Muscle of leg (tissue), 3 donors: ENCODE measurements at regions not wholly inside any gene's neighbourhood (a gene's known extent, or its start where the extent isn't known, plus 50 kb on each side); places are given as distances from the start of the nearest gene placed in this dataset.
A peak's percentile ranks its signal among the peaks of the same experiment; 100 is the strongest.

ENCODE experiments used
- DNase-seq: peaks from one replicate; pipeline ENCODE4 v3.0.0; 2013
- H3K27ac ChIP-seq: one replicate; pipeline ENCODE4 v1.5.1; 2013; ENCODE audit warnings: mild to moderate bottlenecking, low read length, control low read depth
- H3K27me3 ChIP-seq: one replicate; pipeline ENCODE4 v1.6.1; 2013; ENCODE audit warnings: low read length; ENCODE audit not compliant: control insufficient read depth, insufficient read depth
- H3K36me3 ChIP-seq: one replicate; pipeline ENCODE4 v1.6.1; 2013; ENCODE audit warnings: low read length; ENCODE audit not compliant: control insufficient read depth, insufficient read depth
- H3K4me1 ChIP-seq: one replicate; pipeline ENCODE4 v1.6.1; 2013; ENCODE audit warnings: low read length; ENCODE audit not compliant: control insufficient read depth, insufficient read depth
- H3K4me3 ChIP-seq: one replicate; pipeline ENCODE4 v1.5.1; 2013; ENCODE audit warnings: low read length, control low read depth
- H3K9me3 ChIP-seq: replicated peaks from 2 replicates; pipeline ENCODE4 v1.6.1; 2013; ENCODE audit warnings: low read depth, low read length; ENCODE audit not compliant: control insufficient read depth
- WGBS: methylation state at CpG from one replicate; pipeline ENCODE4 v1.1.5; 2013; ENCODE audit warnings: missing lambda C conversion rate; ENCODE audit not compliant: insufficient coverage; 5-methylcytosine and 5-hydroxymethylcytosine counted together

DNA sequence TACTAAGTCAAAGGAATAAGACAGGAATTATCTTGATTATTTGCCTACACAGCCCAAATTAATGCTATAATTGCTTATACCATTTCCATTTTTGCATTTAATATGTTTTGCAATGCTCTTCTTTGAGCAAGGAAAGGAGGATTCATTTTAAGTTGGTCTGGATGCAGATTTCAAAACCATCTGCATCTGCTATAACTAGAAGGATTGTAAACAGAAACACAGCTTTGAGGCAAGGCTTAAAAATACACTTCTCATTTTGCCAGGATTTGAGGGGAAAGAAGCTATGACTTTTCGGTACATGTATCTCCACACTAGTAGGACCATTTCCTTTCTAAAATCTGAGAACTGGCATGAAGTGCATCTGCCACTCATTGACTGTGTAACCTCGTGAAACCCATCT is 95.9 kb upstream of the MTNR1B start:
- no CpG with 5 or more reads among the region's 2 CpGs for WGBS
- no peaks in the 10 kb centered on the region for H3K4me1 ChIP-seq
- peak; percentile 37 for DNase-seq
- H3K9me3 ChIP-seq, result no peaks in the 10 kb centered on the region
- H3K36me3 ChIP-seq, result no peaks in the 10 kb centered on the region
- no peak overlapping the region for H3K27ac ChIP-seq
- H3K27me3 ChIP-seq, result no peaks in the 10 kb centered on the region
- no peak overlapping the region for H3K4me3 ChIP-seq

DNA sequence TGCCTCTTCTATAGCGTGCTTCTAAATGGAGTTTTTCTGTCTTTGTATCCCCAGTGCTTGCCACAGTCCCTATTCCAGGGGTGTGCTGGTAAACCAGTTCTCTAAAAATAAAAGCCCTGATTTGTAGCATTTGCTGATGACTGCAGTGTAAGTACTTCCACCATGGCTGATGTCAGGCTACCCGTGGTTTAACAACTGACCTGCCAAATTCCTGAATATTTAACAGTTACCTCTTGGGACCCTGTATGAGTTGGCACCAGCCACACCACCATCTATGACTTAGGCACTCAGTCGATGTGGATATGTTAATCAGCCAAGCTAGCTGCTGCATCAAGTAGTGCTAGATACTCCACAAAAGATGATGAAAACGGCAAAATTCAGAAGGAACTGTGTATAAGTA is 94.0 kb upstream of the MTNR1B start:
- Histone ChIP-seq H3K27me3 (no peaks in the 10 kb centered on the region), H3K36me3 (no peaks in the 10 kb centered on the region), H3K27ac (no peak overlapping the region), H3K9me3 (no peaks in the 10 kb centered on the region), H3K4me3 (no peak overlapping the region), H3K4me1 (no peaks in the 10 kb centered on the region)
- no peak for DNase-seq
- 83% methylated on average over 2 of the region's 4 CpGs for WGBS

DNA sequence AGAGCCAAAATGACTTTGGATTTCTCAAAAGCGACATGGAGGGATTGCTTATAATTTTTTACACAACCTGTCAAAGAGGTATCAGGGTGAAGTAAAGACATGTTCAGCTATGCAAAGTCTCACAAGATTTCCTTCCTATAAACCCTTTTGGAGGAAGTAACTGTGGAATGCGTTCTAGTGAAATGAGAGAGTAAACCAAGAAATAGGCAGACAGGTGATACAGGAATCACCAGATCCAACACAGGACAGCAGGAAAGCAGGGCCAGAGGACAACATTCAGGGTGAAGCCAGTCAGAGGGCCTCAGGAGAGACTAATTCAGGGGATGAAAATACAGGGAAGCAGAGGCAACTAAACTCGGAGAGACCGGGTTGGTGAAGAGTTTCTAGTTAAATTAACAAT is 90.4 kb upstream of the MTNR1B start:
- Histone ChIP-seq H3K27me3 (no peaks in the 10 kb centered on the region), H3K4me3 (no peak overlapping the region), H3K36me3 (no peaks in the 10 kb centered on the region), H3K4me1 (no peaks in the 10 kb centered on the region), H3K27ac (no peak overlapping the region), H3K9me3 (no peaks in the 10 kb centered on the region)
- WGBS, result no CpG with 5 or more reads among the region's 4 CpGs
- DNase-seq, result no peak

DNA sequence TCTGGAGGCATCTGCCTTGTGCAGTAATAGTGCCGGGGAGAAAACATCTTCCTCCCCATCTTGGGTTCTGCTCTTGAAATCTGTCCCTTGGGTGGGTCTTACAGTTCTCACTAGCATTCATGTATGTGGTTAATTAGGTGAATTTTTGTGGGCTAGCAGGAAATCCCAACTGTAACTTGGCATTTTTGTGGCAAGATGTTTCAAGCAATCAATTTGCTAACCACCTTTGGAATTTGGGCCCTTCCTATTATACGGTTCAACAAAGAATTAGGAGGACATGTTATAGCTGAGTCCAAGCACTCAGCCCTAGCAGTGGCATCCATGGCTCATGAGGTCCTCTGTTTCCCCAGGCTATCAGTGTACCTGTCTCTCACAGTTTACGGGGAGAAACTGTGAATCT is 89.1 kb upstream of the MTNR1B start:
- Histone ChIP-seq H3K4me1 (no peaks in the 10 kb centered on the region), H3K27ac (no peak overlapping the region), H3K27me3 (no peaks in the 10 kb centered on the region), H3K4me3 (no peak overlapping the region), H3K36me3 (no peaks in the 10 kb centered on the region), H3K9me3 (no peaks in the 10 kb centered on the region)
- DNase-seq, result no peak
- WGBS, result 84% methylated on average over 2 of the region's 3 CpGs

DNA sequence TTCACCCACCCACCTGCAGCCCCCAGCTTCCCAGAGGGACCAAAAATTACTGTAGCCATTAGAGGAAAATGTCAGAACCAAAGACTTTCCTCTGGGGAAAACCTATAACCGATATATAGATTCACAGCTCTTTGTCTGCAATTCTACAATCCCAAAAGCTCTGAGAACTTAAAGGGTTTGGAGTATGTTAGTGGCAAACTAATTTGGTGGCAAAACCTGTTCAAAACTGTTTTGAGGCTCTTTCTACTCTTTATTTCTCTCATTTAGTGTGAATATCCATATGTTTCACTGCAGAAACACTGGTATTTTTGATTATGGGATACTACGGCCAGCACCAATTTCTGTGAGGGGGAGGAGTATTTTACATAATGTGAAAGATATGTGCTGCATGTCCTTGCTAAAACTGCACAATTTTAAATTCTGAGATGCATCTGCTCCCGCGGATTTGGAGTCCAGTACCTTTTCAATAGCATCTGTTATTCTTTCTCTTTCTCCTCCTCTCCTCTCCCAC is 87.5 kb upstream of the MTNR1B start:
- Histone ChIP-seq H3K9me3 (no peaks in the 10 kb centered on the region), H3K27me3 (no peaks in the 10 kb centered on the region), H3K27ac (no peak overlapping the region), H3K36me3 (no peaks in the 10 kb centered on the region), H3K4me1 (no peaks in the 10 kb centered on the region), H3K4me3 (no peak overlapping the region)
- no CpG with 5 or more reads among the region's 4 CpGs for WGBS
- no peak for DNase-seq

DNA sequence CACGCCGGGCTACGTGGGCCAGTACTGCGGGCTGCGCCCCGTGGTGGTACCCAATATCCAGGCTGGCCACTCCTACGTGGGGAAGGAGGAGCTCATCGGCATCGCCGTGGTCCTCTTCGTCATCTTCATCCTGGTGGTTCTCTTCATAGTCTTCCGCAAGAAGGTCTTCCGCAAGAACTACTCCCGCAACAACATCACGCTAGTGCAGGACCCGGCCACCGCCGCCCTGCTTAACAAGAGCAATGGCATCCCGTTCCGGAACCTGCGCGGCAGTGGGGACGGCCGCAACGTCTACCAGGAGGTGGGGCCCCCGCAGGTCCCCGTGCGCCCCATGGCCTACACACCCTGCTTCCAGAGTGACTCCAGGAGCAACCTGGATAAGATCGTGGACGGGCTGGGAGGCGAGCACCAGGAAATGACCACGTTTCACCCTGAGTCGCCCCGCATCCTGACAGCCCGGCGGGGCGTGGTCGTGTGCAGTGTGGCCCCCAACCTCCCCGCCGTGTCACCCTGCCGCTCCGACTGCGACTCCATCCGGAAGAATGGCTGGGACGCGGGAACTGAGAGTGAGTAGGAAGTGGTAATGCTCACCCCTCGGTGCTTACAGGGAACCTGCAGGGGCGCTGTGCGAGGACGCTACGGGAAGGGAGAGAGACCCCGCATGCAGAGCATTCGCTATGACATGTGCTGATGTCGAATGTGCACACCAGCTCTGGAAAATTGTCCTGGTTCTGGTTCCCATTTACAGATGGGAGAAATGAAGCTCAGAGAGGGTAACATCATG is 86.4 kb upstream of the MTNR1B start:
- H3K27me3 ChIP-seq, result no peaks in the 10 kb centered on the region
- no peak for DNase-seq
- WGBS, result 94% methylated on average over 54 of the region's 54 CpGs

DNA sequence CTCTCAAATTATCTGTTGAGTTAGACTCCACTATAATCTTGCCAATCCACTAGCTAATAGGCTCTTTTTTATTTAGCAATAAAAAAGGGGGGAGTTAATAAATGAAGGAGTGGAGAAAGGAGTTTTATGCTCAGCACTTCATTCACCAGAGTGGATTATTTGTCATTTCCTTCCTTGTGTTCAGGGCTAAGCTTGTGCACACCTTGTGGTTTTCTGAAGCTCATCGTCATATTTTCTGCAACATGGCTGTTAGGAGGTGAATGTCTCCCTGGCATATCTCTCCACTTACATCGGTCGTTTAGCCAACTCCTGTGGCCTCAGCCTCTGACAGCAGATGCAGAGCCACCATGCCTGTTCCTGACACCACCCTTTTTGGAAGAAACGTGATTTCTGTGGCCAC is 83.9 kb upstream of the MTNR1B start:
- 45% methylated on average over 2 of the region's 4 CpGs for WGBS
- H3K27ac ChIP-seq, result no peak overlapping the region
- no peaks in the 10 kb centered on the region for H3K27me3 ChIP-seq

More for the DNA sequence above, 86.4 kb upstream of the MTNR1B start:
- H3K4me1 ChIP-seq, result no peaks in the 10 kb centered on the region
- no peaks in the 10 kb centered on the region for H3K9me3 ChIP-seq
- no peak overlapping the region for H3K4me3 ChIP-seq
- H3K36me3 ChIP-seq, result no peaks in the 10 kb centered on the region
- H3K27ac ChIP-seq, result no peak overlapping the region

DNA sequence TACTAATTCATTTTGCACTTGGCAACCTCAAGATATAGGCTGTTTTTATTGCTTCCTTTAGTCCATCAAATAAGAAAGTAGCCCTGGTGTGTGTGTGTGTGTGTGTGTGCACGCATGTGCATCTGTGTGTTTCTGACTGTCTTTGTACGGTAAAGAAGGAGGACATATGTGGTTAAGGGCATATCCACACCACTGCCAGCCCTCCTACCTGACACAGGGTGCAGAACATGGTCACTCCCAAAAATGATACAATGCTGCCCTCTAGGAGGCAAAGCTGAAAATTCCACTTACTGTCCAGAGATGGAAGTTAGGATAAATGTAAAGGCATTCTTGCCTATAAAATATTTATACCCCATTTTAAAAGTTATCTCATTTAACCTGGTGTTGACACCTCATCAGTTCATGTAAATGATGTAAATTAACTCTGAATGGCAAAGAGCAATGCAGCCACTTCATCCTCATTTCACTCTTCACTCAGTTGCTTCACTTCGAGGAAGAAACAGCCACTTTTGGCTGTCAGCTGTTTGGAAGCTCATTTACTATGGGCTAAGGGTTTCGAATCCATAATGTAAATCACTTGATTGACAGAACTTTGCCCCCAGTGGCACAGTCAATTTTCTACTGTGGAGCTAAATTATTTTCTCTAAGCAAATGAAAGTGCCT is 83.1 kb upstream of the MTNR1B start:
- Histone ChIP-seq H3K36me3 (no peaks in the 10 kb centered on the region), H3K27ac (no peak overlapping the region), H3K27me3 (no peaks in the 10 kb centered on the region), H3K4me3 (no peak overlapping the region), H3K4me1 (no peaks in the 10 kb centered on the region), H3K9me3 (no peaks in the 10 kb centered on the region)
- WGBS, result no CpG with 5 or more reads among the region's 4 CpGs
- DNase-seq, result peak; percentile 75

More for the DNA sequence above, 83.9 kb upstream of the MTNR1B start:
- H3K4me3 ChIP-seq, result no peak overlapping the region
- H3K4me1 ChIP-seq, result no peaks in the 10 kb centered on the region
- no peak for DNase-seq
- H3K9me3 ChIP-seq, result no peaks in the 10 kb centered on the region
- H3K36me3 ChIP-seq, result no peaks in the 10 kb centered on the region

DNA sequence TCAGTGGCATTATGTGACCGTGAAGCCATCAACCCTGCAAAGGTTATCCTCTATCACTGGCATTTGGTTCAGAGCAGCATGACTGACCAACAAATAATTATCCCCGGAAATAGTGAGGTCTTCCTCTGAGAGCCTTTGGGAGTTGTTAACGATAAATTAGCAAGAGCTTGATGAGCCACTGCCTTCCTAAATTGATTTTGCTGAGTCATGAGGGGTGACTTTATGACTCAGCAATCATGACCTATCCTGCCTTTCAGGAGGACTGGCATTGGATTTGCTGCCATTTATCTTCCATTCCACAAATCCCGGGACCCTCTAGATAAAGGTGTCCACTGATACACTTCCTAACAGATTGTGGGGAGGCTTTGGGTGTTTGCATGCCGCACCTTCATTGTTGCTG is 80.8 kb upstream of the MTNR1B start:
- H3K4me1 ChIP-seq, result no peaks in the 10 kb centered on the region
- DNase-seq, result no peak
- H3K9me3 ChIP-seq, result no peaks in the 10 kb centered on the region
- no peaks in the 10 kb centered on the region for H3K27me3 ChIP-seq
- no peak overlapping the region for H3K27ac ChIP-seq
- WGBS, result 87% methylated on average over 3 of the region's 5 CpGs
- no peaks in the 10 kb centered on the region for H3K36me3 ChIP-seq
- no peak overlapping the region for H3K4me3 ChIP-seq

DNA sequence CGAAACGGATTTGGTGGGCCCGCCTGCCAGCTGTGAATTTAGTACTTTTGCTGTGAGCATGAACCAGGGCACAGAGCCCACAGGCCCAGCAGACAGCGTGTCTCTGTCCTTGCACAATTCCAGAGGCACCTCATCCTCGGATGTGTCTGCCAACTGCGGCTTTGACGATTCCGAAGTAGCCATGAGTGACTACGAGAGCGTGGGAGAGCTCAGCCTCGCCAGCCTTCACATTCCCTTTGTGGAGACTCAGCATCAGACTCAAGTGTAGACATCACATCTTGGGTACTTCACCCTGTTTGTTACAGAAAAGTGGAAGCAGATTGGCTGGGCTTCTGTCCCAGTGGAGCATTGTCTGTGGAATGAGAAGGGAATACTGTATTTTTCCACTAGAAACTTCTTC is 78.6 kb upstream of the MTNR1B start:
- WGBS, result 73% methylated on average over 5 of the region's 11 CpGs

More for the DNA sequence above, 78.6 kb upstream of the MTNR1B start:
- Histone ChIP-seq H3K4me3 (no peak overlapping the region), H3K4me1 (no peaks in the 10 kb centered on the region), H3K27ac (no peak overlapping the region), H3K27me3 (no peaks in the 10 kb centered on the region), H3K36me3 (no peaks in the 10 kb centered on the region), H3K9me3 (no peaks in the 10 kb centered on the region)
- DNase-seq, result no peak
